ENCODE measurements at regions not wholly inside any gene's neighbourhood (a gene's known extent, or its start where the extent isn't known, plus 50 kb on each side); places are given as distances from the start of the nearest gene placed in this dataset.

DNA sequence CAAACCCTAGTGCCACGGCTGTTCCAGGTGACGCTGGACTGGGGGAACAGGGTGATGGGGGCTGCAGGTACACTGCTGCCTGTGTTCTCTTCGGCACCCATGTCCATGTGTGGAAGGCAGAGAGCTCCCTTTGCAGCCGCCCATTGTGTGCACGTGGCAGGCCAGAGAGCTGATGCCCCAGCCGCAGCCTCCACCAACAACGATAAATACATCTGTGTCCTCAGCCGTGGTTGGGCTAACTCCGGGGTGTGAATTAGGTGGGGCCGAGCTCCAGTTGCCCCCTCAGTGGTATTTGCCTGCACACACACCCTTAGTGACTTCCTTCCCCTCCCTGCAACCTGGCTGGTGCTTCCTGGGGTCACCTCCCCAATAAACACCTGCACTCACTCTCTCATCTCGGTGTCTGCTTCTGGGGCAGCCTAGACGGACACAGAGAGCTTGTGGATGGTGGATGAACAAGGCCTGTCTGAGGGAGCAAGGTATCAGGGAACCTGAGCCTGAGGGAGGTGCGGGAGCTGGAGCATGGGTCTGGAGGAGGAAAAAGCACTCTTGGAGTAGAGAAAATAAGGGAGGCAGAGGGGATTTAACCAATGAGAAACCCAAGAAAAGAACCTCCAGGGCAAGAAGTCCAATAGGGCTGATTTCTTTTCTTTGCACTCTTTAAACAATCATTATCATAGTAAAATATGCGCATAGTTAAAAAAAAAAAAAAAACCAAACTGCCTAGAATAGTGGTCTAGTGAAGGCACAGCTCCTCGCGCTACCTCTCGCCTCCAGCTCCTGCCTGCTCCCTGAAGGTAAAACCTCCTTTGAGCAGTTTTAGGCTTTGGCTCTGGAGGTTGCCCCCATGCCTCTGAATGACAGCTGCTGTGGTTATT, 112.6 kb downstream of the ZNF664 start:
- H3K4me2 ChIP-seq (ENCODE audit: low read length): no peak overlapping the region

DNA sequence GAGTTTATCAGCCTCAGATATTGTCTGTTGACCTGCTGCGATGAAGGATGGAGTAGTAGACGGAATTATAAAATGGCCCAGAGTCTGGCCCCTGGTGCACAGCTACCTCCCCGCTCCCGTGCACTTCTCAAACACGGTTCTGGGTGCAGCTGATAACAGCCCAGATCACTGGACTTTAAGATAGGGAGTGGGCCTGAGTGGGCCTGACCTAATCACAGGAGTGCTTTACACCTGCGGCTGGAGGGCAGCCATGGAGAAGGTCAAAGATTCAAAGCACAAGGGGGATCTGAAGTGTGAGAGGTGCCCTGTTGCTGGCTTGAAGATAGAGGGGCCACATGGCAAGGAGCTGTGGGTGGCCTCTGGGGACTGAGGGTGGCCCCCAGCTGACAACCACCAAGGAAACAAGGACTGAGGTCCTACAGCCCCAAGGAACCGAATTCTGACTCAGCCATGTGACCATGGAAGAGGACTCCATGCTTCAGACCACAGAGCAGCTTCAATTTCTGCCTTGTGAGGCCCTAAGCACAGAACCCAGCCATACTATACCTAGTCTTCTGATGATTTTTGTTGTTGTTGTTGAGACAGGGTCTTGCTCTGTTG, 113.4 kb downstream of the ZNF664 start:
- Histone ChIP-seq H3K27me3 (ENCODE audit: insufficient read depth, low read length) (no peaks in the 10 kb centered on the region; the same call in 1 of the 2 replicates), H3K9me2 (ENCODE audit: low read depth, low read length) (no peaks in the 10 kb centered on the region), H3K4me2 (ENCODE audit: low read length) (no peak overlapping the region), H3K4me3 (ENCODE audit: low read depth, low read length, poor library complexity, severe bottlenecking) (no peak overlapping the region), H3F3A (ENCODE audit: insufficient read depth, low read length) (no peaks in the 10 kb centered on the region), H3K9ac (ENCODE audit: low read length) (no peak overlapping the region), H3K4me1 (ENCODE audit: insufficient read depth, low read length, severe bottlenecking) (no peaks in the 10 kb centered on the region), H3K27ac (ENCODE audit: low read depth, low read length, poor library complexity, severe bottlenecking) (no peak overlapping the region), H3K9me3 (ENCODE audit: low read length) (no peaks in the 10 kb centered on the region), H3K79me2 (ENCODE audit: insufficient read depth, low read length) (no peaks in the 10 kb centered on the region), H4K20me1 (ENCODE audit: insufficient read depth, low read length) (no peaks in the 10 kb centered on the region), H3K36me3 (ENCODE audit: insufficient read depth, low read length) (no peaks in the 10 kb centered on the region), H2AFZ (ENCODE audit: low read length) (no peak overlapping the region)
- no peak for TF ChIP-seq EZH2 (IDR thresholded peaks at IDR 0.05; ENCODE audit: borderline replicate concordance, low read length)
- TF ChIP-seq, protein P1, sequence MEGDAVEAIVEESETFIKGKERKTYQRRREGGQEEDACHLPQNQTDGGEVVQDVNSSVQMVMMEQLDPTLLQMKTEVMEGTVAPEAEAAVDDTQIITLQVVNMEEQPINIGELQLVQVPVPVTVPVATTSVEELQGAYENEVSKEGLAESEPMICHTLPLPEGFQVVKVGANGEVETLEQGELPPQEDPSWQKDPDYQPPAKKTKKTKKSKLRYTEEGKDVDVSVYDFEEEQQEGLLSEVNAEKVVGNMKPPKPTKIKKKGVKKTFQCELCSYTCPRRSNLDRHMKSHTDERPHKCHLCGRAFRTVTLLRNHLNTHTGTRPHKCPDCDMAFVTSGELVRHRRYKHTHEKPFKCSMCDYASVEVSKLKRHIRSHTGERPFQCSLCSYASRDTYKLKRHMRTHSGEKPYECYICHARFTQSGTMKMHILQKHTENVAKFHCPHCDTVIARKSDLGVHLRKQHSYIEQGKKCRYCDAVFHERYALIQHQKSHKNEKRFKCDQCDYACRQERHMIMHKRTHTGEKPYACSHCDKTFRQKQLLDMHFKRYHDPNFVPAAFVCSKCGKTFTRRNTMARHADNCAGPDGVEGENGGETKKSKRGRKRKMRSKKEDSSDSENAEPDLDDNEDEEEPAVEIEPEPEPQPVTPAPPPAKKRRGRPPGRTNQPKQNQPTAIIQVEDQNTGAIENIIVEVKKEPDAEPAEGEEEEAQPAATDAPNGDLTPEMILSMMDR (IDR thresholded peaks at IDR 0.05; ENCODE audit: low read length): no peak

More for the DNA sequence above, 112.6 kb downstream of the ZNF664 start:
- Histone ChIP-seq H4K20me1 (ENCODE audit: insufficient read depth, low read length) (no peaks in the 10 kb centered on the region), H3K27ac (ENCODE audit: low read depth, low read length, poor library complexity, severe bottlenecking) (no peak overlapping the region), H3K4me3 (ENCODE audit: low read depth, low read length, poor library complexity, severe bottlenecking) (no peak overlapping the region), H3F3A (ENCODE audit: insufficient read depth, low read length) (no peaks in the 10 kb centered on the region), H3K4me1 (ENCODE audit: insufficient read depth, low read length, severe bottlenecking) (no peaks in the 10 kb centered on the region), H3K9ac (ENCODE audit: low read length) (no peak overlapping the region), H3K27me3 (ENCODE audit: insufficient read depth, low read length) (no peaks in the 10 kb centered on the region; the same call in 1 of the 2 replicates), H3K9me2 (ENCODE audit: low read depth, low read length) (no peaks in the 10 kb centered on the region), H3K79me2 (ENCODE audit: insufficient read depth, low read length) (no peaks in the 10 kb centered on the region), H3K9me3 (ENCODE audit: low read length) (no peaks in the 10 kb centered on the region), H2AFZ (ENCODE audit: low read length) (no peak overlapping the region), H3K36me3 (ENCODE audit: insufficient read depth, low read length) (no peaks in the 10 kb centered on the region)
- TF ChIP-seq EZH2 (IDR thresholded peaks at IDR 0.05; ENCODE audit: borderline replicate concordance, low read length): no peak
- TF ChIP-seq, protein P1 (IDR thresholded peaks at IDR 0.05; ENCODE audit: low read length): no peak

DNA sequence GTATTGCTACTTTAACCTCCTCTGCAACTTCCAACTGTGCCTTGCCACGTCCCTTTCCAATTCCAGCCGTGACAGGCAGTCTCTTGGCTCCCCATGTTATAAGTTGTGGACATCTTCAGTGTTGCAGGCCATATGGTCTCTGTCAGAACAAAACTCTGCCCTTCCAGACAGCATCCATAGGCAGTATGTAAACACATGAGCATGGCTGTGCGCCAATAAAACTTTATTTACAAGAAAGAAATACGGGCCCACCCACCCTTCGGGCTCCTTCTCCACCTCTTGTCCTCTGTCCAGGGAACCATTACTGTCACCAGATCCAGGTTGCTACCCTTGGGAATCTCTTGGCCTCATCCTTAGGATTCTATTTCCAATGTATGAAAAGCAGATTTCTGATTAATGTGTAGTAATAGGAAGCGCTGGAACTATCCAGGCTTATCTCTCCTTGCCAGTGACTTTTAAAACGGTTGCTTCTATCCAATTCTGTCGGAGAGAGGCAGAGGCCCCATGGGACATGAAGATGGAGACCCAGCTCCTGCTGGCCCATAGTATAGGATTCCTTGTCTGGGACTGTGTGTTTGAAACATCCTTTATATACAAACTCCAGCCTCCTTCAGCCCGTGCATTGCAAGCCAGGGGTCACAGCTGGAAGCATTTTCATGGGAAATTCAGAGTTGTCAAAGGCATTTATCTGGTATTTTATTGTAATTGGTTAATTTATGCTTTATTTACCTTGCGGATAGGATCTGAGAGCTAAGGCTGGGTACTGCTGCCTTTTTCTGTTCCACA, 114.4 kb downstream of the ZNF664 start:
- Histone ChIP-seq H3F3A (ENCODE audit: insufficient read depth, low read length) (no peaks in the 10 kb centered on the region), H3K27me3 (ENCODE audit: insufficient read depth, low read length) (no peaks in the 10 kb centered on the region; the same call in 1 of the 2 replicates), H3K4me1 (ENCODE audit: insufficient read depth, low read length, severe bottlenecking) (no peaks in the 10 kb centered on the region), H3K4me3 (ENCODE audit: low read depth, low read length, poor library complexity, severe bottlenecking) (no peak overlapping the region), H3K27ac (ENCODE audit: low read depth, low read length, poor library complexity, severe bottlenecking) (no peak overlapping the region), H4K20me1 (ENCODE audit: insufficient read depth, low read length) (no peaks in the 10 kb centered on the region), H3K79me2 (ENCODE audit: insufficient read depth, low read length) (no peaks in the 10 kb centered on the region), H3K4me2 (ENCODE audit: low read length) (no peak overlapping the region), H2AFZ (ENCODE audit: low read length) (no peak overlapping the region), H3K9ac (ENCODE audit: low read length) (no peak overlapping the region), H3K9me2 (ENCODE audit: low read depth, low read length) (no peaks in the 10 kb centered on the region), H3K36me3 (ENCODE audit: insufficient read depth, low read length) (no peaks in the 10 kb centered on the region), H3K9me3 (ENCODE audit: low read length) (no peaks in the 10 kb centered on the region)
- TF ChIP-seq, protein P1 (IDR thresholded peaks at IDR 0.05; ENCODE audit: low read length): no peak
- TF ChIP-seq EZH2 (IDR thresholded peaks at IDR 0.05; ENCODE audit: borderline replicate concordance, low read length): no peak
